ENCODE measurements at regions not wholly inside any gene's neighbourhood (a gene's known extent, or its start where the extent isn't known, plus 50 kb on each side); places are given as distances from the start of the nearest gene placed in this dataset.

GRCh38 chr20:57792386-57793080 is 82.7 kb upstream of the PMEPA1 start:
- Histone ChIP-seq H4K8ac (ENCODE audit: low read depth in 2 of 2, low read length in 2 of 2) (no peak overlapping the region), H4K5ac (ENCODE audit: low read depth, low read length) (no peak overlapping the region), H3K23ac (ENCODE audit: low read depth, low read length) (no peak overlapping the region), H3K27me3 (ENCODE audit: control insufficient read depth, insufficient read depth, low read length) (peaks cover 3% of the 10 kb centered on the region; the same call in 1 of the 2 replicates), H2BK15ac (ENCODE audit: low read depth, low read length) (no peak overlapping the region), H3K9ac (ENCODE audit: low read depth, low read length) (no peak overlapping the region), H3K9me3 (ENCODE audit: control insufficient read depth, insufficient read depth, low read length) (no peaks in the 10 kb centered on the region), H3K36me3 (ENCODE audit: control insufficient read depth, insufficient read depth, low read length) (no peaks in the 10 kb centered on the region), H3K4ac (ENCODE audit: low read depth, low read length) (no peak overlapping the region), H3K27ac (ENCODE audit: insufficient read depth, low read length) (no peak overlapping the region), H3K4me1 (ENCODE audit: control insufficient read depth, insufficient read depth, low read length) (no peaks in the 10 kb centered on the region), H2BK5ac (ENCODE audit: low read depth, low read length, poor library complexity, severe bottlenecking) (no peak overlapping the region), H2AK9ac (replicated peaks; ENCODE audit: low read depth, low read length, poor library complexity) (no peak overlapping the region), H3K4me2 (ENCODE audit: low read depth, low read length) (no peak overlapping the region), H3K9me1 (ENCODE audit: insufficient read depth, low read length) (peaks cover 2% of the 10 kb centered on the region; the same call in 1 of the 2 replicates), H3K4me3 (ENCODE audit: insufficient read depth, low read depth, low read length) (no peak overlapping the region), H3K14ac (replicated peaks; ENCODE audit: low read depth, low read length) (no peak overlapping the region), H2AFZ (replicated peaks; ENCODE audit: low read length, poor library complexity) (peak overlapping the region; percentile 48), H4K20me1 (ENCODE audit: insufficient read depth, low read length) (no peaks in the 10 kb centered on the region), H3K56ac (ENCODE audit: extremely low read depth, insufficient read depth, low read length) (no peak overlapping the region), H3K79me1 (ENCODE audit: low read depth in 1 of 2, low read length in 2 of 2) (no peaks in the 10 kb centered on the region), H3K18ac (ENCODE audit: low read depth, low read length) (no peak overlapping the region), H2AK5ac (ENCODE audit: low read depth, low read length) (no peak overlapping the region), H2BK120ac (ENCODE audit: low read depth, low read length) (no peak overlapping the region), H2BK20ac (ENCODE audit: low read depth, low read length) (no peak overlapping the region), H4K91ac (ENCODE audit: insufficient read depth, low read depth, low read length) (no peak overlapping the region)
- dilution Hi-C loops (cut with HindIII; ENCODE audit: low sequenced_read_pairs, unreplicated experiment) (no loop called here), intact Hi-C loops (cut with micrococcal nuclease) (no loop called here), in situ Hi-C loops (cut with MboI; ENCODE audit: low sequenced_read_pairs) (no loop called here)
- TF ChIP-seq NFE2L2 (IDR thresholded peaks at IDR 0.05; ENCODE audit: low read depth, low read length) (no peak), MXI1 (IDR thresholded peaks at IDR 0.05; ENCODE audit: borderline replicate concordance, low read depth, low read length) (no peak), MAZ (IDR thresholded peaks at IDR 0.05; ENCODE audit: borderline replicate concordance, low read depth, low read length) (no peak), SMC3 (IDR thresholded peaks at IDR 0.05; ENCODE audit: low read depth, low read length) (no peak), RCOR1 (IDR thresholded peaks at IDR 0.05; ENCODE audit: insufficient replicate concordance, low read length) (no peak), RAD21 (IDR thresholded peaks at IDR 0.05; ENCODE audit: low read length) (no peak), BHLHE40 (IDR thresholded peaks at IDR 0.05; ENCODE audit: low read depth, low read length) (no peak), USF2 (IDR thresholded peaks at IDR 0.05; ENCODE audit: low read depth, low read length) (no peak)
- no peak for DNase-seq
- CTCF ChIA-PET: no interaction called here
- BruUV-seq (replicated peaks): no TSS peak
- WGBS, 2 experiments (ENCODE audit: extremely low coverage in 2 of 2, insufficient read length in 1 of 2): 86% methylated on average over 4 of the region's 20 CpGs; no CpG with 5 or more reads in 1 of the 2 experiments
- POLR2A ChIA-PET (ENCODE audit: unreplicated experiment): no interaction called here
- ATAC-seq (ENCODE audit: low read depth): no peak

Data from IMR-90 (cell line).